ENCODE measurements at regions not wholly inside any gene's neighbourhood (a gene's known extent, or its start where the extent isn't known, plus 50 kb on each side); places are given as distances from the start of the nearest gene placed in this dataset.

DNA sequence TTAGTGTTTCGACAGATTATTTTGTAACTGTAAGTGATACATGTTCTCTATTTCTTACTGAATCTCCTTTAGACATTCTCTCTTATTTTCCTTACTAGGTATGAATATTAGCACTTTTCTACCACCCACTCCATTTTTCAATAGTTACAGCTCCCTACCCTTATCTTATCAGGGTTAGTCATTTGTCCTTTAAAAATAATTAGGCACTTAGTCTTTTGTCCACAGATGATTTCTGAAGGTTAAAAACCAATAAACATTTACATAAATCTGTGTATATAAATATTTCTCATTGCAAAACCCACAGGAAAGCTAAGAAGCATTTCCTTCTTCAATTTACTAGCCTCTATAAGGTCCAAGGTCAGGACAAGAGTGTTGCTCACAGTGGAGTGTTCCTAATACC lies 624.1 kb upstream of the MIR17HG start (continued):
- TF ChIP-seq, protein P1, sequence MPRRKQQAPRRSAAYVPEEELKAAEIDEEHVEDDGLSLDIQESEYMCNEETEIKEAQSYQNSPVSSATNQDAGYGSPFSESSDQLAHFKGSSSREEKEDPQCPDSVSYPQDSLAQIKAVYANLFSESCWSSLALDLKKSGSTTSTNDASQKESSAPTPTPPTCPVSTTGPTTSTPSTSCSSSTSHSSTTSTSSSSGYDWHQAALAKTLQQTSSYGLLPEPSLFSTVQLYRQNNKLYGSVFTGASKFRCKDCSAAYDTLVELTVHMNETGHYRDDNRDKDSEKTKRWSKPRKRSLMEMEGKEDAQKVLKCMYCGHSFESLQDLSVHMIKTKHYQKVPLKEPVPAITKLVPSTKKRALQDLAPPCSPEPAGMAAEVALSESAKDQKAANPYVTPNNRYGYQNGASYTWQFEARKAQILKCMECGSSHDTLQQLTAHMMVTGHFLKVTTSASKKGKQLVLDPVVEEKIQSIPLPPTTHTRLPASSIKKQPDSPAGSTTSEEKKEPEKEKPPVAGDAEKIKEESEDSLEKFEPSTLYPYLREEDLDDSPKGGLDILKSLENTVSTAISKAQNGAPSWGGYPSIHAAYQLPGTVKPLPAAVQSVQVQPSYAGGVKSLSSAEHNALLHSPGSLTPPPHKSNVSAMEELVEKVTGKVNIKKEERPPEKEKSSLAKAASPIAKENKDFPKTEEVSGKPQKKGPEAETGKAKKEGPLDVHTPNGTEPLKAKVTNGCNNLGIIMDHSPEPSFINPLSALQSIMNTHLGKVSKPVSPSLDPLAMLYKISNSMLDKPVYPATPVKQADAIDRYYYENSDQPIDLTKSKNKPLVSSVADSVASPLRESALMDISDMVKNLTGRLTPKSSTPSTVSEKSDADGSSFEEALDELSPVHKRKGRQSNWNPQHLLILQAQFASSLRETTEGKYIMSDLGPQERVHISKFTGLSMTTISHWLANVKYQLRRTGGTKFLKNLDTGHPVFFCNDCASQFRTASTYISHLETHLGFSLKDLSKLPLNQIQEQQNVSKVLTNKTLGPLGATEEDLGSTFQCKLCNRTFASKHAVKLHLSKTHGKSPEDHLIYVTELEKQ (tag by site-specific recombination; IDR thresholded peaks at IDR 0.05; ENCODE audit: borderline replicate concordance), result no peak
- TF ChIP-seq, protein P2, sequence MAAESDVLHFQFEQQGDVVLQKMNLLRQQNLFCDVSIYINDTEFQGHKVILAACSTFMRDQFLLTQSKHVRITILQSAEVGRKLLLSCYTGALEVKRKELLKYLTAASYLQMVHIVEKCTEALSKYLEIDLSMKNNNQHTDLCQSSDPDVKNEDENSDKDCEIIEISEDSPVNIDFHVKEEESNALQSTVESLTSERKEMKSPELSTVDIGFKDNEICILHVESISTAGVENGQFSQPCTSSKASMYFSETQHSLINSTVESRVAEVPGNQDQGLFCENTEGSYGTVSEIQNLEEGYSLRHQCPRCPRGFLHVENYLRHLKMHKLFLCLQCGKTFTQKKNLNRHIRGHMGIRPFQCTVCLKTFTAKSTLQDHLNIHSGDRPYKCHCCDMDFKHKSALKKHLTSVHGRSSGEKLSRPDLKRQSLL (tag by site-specific recombination; IDR thresholded peaks at IDR 0.05), result no peak
- no peak for TF ChIP-seq ZNF221 (tag by site-specific recombination; IDR thresholded peaks at IDR 0.05; ENCODE audit: borderline replicate concordance)
- no peak for TF ChIP-seq FEZF1 (tag by site-specific recombination; IDR thresholded peaks at IDR 0.05)
- TF ChIP-seq ZNF423 (tag by site-specific recombination; IDR thresholded peaks at IDR 0.05), result no peak
- TF ChIP-seq WT1 (tag by site-specific recombination; IDR thresholded peaks at IDR 0.05), result no peak
- TF ChIP-seq, protein P3, sequence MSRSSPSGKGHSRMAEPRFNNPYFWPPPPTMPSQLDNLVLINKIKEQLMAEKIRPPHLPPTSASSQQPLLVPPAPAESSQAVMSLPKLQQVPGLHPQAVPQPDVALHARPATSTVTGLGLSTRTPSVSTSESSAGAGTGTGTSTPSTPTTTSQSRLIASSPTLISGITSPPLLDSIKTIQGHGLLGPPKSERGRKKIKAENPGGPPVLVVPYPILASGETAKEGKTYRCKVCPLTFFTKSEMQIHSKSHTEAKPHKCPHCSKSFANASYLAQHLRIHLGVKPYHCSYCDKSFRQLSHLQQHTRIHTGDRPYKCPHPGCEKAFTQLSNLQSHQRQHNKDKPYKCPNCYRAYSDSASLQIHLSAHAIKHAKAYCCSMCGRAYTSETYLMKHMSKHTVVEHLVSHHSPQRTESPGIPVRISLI (tag by site-specific recombination; IDR thresholded peaks at IDR 0.05), result no peak
- no peak for TF ChIP-seq ZNF629 (tag by site-specific recombination; IDR thresholded peaks at IDR 0.05)
- no peak for TF ChIP-seq ZNF292 (tag by site-specific recombination; IDR thresholded peaks at IDR 0.05; ENCODE audit: borderline replicate concordance, low read depth)
- no peak for TF ChIP-seq ZNF211 (tag by site-specific recombination; IDR thresholded peaks at IDR 0.05; ENCODE audit: low read depth)
- TF ChIP-seq ZXDB (tag by site-specific recombination; IDR thresholded peaks at IDR 0.05), result no peak

DNA sequence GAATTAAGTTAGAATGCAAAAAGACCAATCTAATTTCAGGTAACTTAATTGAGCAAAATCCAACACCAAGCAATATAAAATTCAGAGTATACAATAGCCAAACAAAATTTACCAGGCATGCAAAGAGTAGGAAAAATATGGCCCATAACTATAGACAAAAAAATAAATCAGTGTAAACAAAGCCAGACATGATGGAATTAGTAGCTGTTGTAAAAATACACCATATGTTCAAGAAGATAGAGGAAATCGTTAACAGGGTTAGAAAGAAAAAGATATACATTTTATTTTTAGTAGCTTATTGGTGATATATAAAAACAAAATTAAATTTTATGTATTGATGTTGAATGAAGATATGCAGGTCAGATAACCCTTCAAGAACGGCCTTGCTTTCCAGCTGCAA lies 621.1 kb upstream of the MIR17HG start:
- CTCF ChIA-PET, result no interaction called here
- POLR2A ChIA-PET, result no interaction called here
- no peak for TF ChIP-seq ZNF174 (tag by site-specific recombination; IDR thresholded peaks at IDR 0.05)
- TF ChIP-seq ZNF776 (tag by site-specific recombination; IDR thresholded peaks at IDR 0.05; ENCODE audit: borderline replicate concordance), result no peak
- no peak for TF ChIP-seq ZNF211 (tag by site-specific recombination; IDR thresholded peaks at IDR 0.05; ENCODE audit: low read depth)
- TF ChIP-seq HOXD13 (CRISPR knock-in tag; IDR thresholded peaks at IDR 0.05; ENCODE audit: borderline replicate concordance), result no peak
- TF ChIP-seq, protein P4, sequence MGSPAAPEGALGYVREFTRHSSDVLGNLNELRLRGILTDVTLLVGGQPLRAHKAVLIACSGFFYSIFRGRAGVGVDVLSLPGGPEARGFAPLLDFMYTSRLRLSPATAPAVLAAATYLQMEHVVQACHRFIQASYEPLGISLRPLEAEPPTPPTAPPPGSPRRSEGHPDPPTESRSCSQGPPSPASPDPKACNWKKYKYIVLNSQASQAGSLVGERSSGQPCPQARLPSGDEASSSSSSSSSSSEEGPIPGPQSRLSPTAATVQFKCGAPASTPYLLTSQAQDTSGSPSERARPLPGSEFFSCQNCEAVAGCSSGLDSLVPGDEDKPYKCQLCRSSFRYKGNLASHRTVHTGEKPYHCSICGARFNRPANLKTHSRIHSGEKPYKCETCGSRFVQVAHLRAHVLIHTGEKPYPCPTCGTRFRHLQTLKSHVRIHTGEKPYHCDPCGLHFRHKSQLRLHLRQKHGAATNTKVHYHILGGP (tag by site-specific recombination; IDR thresholded peaks at IDR 0.05), result no peak
- TF ChIP-seq GFI1B (tag by site-specific recombination; IDR thresholded peaks at IDR 0.05), result no peak
- TF ChIP-seq ZNF596 (tag by site-specific recombination; IDR thresholded peaks at IDR 0.05), result no peak
- no peak for TF ChIP-seq ZNF214 (tag by site-specific recombination; IDR thresholded peaks at IDR 0.05; ENCODE audit: borderline replicate concordance)
- TF ChIP-seq ZNF785 (tag by site-specific recombination; IDR thresholded peaks at IDR 0.05), result no peak
- no peak for TF ChIP-seq ZNF132 (tag by site-specific recombination; IDR thresholded peaks at IDR 0.05; ENCODE audit: borderline replicate concordance)
- TF ChIP-seq ZNF621 (tag by site-specific recombination; IDR thresholded peaks at IDR 0.05), result no peak
- TF ChIP-seq ZBTB1 (tag by site-specific recombination; IDR thresholded peaks at IDR 0.05), result no peak
- no peak for TF ChIP-seq ZNF701 (tag by site-specific recombination; IDR thresholded peaks at IDR 0.05)
- TF ChIP-seq, protein P5, sequence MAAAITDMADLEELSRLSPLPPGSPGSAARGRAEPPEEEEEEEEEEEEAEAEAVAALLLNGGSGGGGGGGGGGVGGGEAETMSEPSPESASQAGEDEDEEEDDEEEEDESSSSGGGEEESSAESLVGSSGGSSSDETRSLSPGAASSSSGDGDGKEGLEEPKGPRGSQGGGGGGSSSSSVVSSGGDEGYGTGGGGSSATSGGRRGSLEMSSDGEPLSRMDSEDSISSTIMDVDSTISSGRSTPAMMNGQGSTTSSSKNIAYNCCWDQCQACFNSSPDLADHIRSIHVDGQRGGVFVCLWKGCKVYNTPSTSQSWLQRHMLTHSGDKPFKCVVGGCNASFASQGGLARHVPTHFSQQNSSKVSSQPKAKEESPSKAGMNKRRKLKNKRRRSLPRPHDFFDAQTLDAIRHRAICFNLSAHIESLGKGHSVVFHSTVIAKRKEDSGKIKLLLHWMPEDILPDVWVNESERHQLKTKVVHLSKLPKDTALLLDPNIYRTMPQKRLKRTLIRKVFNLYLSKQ (tag by site-specific recombination; IDR thresholded peaks at IDR 0.05; ENCODE audit: borderline replicate concordance), result no peak
- no peak for TF ChIP-seq ZNF561 (tag by site-specific recombination; IDR thresholded peaks at IDR 0.05; ENCODE audit: borderline replicate concordance)
- no peak for TF ChIP-seq ZFP69B (tag by site-specific recombination; IDR thresholded peaks at IDR 0.05)
- no peak for TF ChIP-seq ZNF366 (tag by site-specific recombination; conservative IDR thresholded peaks at IDR 0.05)
- TF ChIP-seq ZNF548 (tag by site-specific recombination; IDR thresholded peaks at IDR 0.05), result no peak

More for the DNA sequence above, 621.1 kb upstream of the MIR17HG start:
- Histone ChIP-seq H3K4me1 (ENCODE audit: control insufficient read depth, insufficient read depth, low read length) (no peaks in the 10 kb centered on the region), H3K9me3 (ENCODE audit: control insufficient read depth, insufficient read depth, low read depth, low read length) (no peaks in the 10 kb centered on the region), H3K27ac (ENCODE audit: extremely low read depth, low read depth, low read length) (no peak overlapping the region), H3K36me3 (ENCODE audit: control insufficient read depth in 2 of 2, insufficient read depth in 1 of 2, low read length in 2 of 2) (no peaks in the 10 kb centered on the region), H3K4me3 (ENCODE audit: low read depth, low read length) (no peak overlapping the region)

Data from HEK293 (cell line).